GM19239 (cell line): ENCODE measurements at regions not wholly inside any gene's neighbourhood (a gene's known extent, or its start where the extent isn't known, plus 50 kb on each side); places are given as distances from the start of the nearest gene placed in this dataset.
"Not testable (repeated sequence)": the region's sequence is repeated elsewhere in the genome, so short reads cannot be mapped to it uniquely, and the experiment has no call there.

ENCODE experiments used
- DNase-seq: peaks from one replicate; pipeline ENCODE4 v3.0.0; 2011; ENCODE audit warnings: low spot score; ENCODE audit not compliant: insufficient read length
- FAIRE-seq: peaks from 2 replicates; lab custom pipeline; 2011; peaks lifted over from hg19 to GRCh38; lab: Jason Lieb, UNC

- FAIRE-seq: no peak
- no peak for DNase-seq
Observed at GRCh38 chr4:116705466-116705865, 379.9 kb downstream of the TRAM1L1 start.

DNA sequence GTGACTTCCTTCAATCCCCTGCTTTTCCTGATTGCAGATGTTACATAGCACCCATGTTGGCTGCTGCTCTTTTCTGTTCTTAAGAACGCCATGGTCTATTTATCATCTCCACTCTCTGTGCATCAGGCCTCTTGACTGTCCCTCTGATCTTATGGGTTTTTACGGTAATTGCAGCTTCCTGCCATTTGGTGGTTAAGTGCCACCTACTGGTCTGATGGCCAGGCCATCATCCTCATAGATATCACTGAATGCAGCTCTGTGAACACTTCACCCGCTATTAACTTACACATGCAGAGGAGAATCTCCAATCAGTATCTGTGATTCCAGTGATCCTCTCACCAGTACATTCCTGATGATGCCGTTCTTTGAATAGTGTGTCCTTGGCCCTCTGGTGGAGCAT lies 382.4 kb downstream of the TRAM1L1 start:
- no peak for FAIRE-seq

GRCh38 chr4:116688536-116688935 lies 396.8 kb downstream of the TRAM1L1 start:
- DNase-seq: no peak
- no peak for FAIRE-seq

More for the DNA sequence above, 382.4 kb downstream of the TRAM1L1 start:
- DNase-seq: no peak

DNA sequence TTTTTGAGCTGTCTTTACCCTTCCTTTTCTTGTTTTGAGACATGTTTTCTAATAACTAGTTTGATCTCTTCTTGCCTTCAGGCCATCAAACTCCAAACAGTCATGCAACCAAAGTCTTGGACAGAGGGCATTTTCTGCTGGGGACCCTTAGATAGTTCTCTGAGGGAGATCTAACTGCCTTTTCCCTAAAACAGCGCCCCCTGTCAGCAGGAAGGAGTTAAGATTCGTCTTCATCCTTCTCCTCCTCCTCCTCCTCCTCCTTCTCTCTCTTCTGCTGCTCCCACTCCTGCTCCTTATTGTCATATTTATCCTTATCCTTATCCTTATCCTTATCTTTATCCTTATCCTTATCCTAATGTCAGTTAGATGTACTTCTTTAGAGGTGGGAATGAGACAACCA lies 417.2 kb downstream of the TRAM1L1 start:
- no peak for FAIRE-seq
- no peak for DNase-seq

GRCh38 chr4:116665716-116666115 lies 419.7 kb downstream of the TRAM1L1 start:
- FAIRE-seq (no peak), DNase-seq (no peak)

- FAIRE-seq (no peak), DNase-seq (no peak)
Observed at GRCh38 chr4:116664198-116664597, 421.2 kb downstream of the TRAM1L1 start.

- DNase-seq (no peak), FAIRE-seq (no peak)
Observed at GRCh38 chr4:116639070-116639577, 446.3 kb downstream of the TRAM1L1 start.

DNA sequence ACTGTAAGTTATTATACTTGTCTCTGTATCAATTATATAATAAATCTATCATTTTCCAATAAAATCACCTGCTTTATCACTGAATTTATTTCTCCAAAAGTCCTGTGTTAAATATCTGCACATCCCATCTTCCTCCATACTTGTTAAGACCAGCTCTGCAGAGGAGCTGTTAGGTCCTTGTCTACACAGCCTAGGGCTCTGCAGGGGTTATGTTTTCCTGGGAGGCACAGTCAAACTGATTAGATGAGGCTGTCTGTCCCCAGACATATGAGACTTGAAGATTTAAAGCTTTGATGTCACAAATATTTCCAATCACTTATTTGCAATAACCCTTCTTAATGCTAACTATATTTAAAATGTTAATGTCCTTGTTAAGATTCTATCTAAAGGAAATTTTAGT lies 446.8 kb downstream of the TRAM1L1 start:
- DNase-seq (no peak), FAIRE-seq (no peak)

DNA sequence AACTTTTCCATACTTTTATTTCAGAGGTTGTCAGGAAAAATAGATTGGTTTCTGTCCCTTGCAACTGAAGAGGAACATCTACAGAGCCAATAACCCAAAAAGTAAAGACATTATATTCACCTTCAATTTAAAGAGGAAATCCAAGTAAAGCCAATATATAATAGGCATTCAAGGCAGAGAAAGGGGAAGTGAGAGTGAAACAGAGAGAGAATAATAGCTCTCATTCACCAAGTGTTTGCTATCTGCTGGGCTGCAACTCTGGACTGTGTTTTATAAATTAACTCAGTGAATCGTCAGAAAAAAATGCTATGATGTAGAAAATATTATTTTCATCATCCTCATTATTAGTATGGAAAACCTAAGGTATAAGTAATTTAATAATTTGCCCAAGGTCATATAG lies 448.5 kb downstream of the TRAM1L1 start:
- FAIRE-seq: no peak
- DNase-seq: no peak

DNA sequence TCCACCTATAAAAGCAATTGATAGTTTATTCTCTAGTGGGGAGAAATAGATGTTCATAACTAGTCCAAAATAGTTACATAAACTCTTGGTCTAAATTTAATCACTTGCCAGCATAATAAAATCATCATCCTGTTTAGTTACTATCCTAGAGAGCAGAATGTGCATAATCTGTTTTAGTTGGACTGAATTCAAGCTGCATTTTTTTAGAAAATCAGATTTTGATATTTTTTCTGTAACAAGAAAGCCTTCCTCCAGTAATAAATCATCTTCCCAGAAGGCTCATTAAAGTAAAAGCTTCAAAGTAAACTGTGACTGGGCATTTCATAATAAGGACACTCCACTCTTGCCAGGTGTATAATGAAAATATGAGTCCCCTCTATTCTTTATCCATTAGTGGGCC lies 453.1 kb downstream of the TRAM1L1 start:
- no peak for FAIRE-seq
- no peak for DNase-seq

DNA sequence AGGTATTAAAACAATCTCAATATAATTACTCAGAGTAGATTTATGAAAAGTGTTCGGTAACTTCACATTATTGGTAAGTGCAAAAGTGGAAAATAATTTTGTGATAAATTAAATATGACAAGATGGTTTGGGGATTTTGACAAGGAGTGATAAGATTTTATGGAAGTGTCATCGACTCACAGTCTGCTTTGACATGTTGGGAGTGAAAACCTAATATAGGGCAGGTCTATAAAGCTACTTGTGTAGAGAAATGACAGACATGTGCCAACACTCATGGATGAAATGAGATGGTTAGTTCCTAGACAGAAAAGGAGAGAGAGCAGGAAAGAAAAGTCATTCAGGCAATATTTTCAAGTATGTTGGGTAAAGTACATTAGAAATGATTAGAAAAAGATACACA lies 456.8 kb downstream of the TRAM1L1 start:
- FAIRE-seq (no peak), DNase-seq (no peak)

DNA sequence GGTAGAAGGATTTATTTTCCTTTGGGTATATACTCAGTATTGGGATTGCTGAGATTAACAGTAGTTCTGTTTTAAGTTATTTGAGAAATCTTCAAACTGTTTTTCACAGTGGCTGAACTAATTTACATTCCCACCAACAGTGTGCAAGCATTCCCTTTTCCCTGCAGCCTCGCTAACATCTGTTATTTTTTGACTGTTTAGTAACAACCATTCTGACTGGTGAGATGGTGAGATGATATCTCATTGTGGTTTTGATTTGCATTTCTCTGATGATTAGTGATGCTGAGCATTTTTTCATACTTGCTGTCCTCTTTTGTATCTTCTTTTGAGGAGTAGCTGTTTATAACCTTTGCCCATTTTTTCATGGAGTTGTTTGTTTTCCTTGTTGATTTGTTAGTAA lies 457.8 kb downstream of the TRAM1L1 start:
- DNase-seq (no peak), FAIRE-seq (no peak)

DNA sequence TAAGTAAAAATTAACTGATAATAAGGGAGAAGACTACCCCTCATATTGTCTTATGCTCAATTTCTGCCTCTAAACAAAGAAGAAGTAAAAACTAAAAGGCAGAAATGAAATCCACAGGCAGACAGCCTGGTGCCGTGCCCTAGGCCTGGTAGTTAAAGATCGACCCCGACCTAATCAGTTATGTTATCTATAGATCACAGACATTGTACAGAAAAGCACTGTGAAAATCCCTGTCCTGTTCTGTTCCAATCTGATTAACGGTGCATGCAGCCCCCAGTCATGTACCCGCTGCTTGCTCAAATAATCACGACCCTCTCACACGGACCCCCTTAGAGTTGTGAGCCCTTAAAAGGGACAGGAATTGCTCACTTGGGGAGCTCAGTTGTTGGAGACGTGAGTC lies 465.9 kb downstream of the TRAM1L1 start:
- not testable (repeated sequence) for DNase-seq, FAIRE-seq

GRCh38 chr4:116618638-116619037 lies 466.7 kb downstream of the TRAM1L1 start:
- FAIRE-seq (no peak), DNase-seq (no peak)

- FAIRE-seq: no peak
- no peak for DNase-seq
Observed at GRCh38 chr4:116603096-116603495, 482.3 kb downstream of the TRAM1L1 start.

DNA sequence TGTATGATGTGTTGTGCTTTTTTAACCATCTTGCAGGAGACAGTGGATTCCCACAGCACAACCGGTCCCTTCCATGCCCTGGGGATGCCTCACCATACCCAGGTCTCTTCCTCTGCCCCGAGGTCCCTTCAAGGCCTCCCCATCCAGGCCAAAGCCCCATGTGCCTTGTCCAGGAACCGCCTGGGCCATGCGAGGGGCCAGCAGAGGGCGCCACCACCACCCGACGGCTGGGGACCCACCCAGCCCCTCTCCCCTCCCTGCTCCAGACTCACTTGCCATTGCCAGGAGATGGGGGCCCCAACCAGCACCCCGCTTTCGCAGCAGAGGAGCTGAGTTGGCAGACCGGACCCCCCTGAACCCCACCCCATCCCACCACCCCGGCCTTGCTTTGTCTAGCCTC lies 485.5 kb downstream of the TRAM1L1 start:
- FAIRE-seq: no peak
- no peak for DNase-seq

DNA sequence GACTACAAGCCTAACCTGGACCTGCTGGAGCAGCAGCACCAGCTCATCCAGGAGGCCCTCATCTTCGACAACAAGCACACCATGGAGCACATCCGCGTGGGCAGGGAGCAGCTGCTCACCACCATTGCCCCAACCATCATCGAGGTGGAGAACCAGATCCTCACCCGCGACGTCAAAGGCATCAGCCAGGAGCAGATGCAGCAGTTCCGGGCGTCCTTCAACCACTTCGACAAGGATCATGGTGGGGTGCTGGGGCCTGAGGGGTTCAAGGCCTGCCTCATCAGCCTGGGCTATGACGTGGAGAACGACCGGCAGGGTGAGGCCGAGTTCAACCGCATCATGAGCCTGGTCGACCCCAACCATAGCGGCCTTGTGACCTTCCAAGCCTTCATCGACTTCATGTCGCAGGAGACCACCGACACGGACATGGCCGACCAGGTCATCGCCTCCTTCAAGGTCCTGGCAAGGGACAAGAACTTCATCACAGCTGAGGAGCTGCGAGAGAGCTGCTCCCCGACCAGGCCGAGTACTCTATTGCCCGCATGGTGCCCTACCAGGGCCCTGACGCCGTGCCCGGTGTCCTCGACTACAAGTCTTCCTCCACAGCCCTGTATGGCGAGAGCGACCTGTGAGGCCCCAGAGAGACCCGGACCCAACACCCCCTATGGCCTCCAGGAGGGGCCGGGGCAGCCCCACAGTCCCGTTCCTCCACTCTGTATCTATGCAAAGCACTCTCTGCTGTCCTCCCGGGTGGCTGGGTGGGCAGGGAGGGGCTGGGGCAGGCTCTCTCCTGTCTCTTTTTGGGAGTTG lies 486.2 kb downstream of the TRAM1L1 start:
- DNase-seq: no peak
- FAIRE-seq: no peak

- no peak for FAIRE-seq
Observed at GRCh38 chr4:116598155-116598979, 487.0 kb downstream of the TRAM1L1 start.

GRCh38 chr4:116590648-116591047 lies 494.7 kb downstream of the TRAM1L1 start:
- FAIRE-seq (no peak), DNase-seq (no peak)

More at GRCh38 chr4:116598155-116598979, 487.0 kb downstream of the TRAM1L1 start:
- DNase-seq: no peak

DNA sequence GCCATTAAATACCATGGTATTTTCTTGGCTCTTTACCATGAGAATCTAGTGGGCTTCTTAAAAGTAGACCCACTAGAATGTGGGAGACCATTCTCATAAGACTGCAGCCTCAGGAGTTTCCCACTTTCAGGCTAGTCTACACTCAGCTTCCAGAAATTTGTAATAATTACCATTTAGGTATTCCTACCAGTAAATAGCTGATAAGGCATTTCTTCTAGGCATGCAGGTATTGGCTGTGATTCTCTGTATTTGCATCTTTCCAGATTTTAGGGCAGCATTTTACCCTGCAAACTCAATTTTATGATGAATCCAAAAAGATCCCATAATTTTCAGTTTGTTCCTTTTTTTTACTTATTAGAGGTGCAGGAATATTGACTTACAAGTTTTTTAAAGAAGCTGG lies 496.6 kb downstream of the TRAM1L1 start:
- FAIRE-seq (no peak), DNase-seq (no peak)

DNA sequence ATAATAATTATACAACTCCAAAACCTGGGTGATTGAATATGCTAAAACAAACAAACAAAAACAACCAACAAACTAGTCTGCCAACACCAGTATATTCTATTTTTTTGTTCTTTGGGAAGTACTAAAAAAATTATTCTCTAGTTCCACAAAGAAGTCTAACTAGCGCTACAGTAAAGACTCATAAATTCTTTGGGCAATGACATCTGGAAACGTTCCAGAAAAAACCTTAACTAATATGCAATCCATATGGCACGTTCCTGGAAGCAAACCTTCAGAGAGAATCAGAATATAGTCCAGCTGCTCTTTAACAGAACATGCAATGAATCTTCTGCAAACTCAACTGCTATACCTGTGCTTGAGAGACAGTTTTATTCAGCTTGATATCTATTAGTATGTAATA lies 500.1 kb downstream of the TRAM1L1 start:
- DNase-seq (no peak), FAIRE-seq (no peak)
